ENCODE measurements at regions not wholly inside any gene's neighbourhood (a gene's known extent, or its start where the extent isn't known, plus 50 kb on each side); places are given as distances from the start of the nearest gene placed in this dataset.

- TF ChIP-seq CTCF (conservative IDR thresholded peaks at IDR 0.05; ENCODE audit: low read length) (0 out of 2 replicates have a peak, but pooled peaks have one; percentile 55), EZH2phosphoT487 (IDR thresholded peaks at IDR 0.05; ENCODE audit: borderline replicate concordance, low read depth, low read length) (no peak)
Measured at GRCh38 chr5:77867194-77867691, 91.1 kb upstream of the TBCA start.

Measured in OCI-LY7 (cell line).